Activated T-cell treated with anti-CD3 and anti-CD28 coated beads, Interleukin-2, amount 50 U/mL, for 4 hours (primary cell): ENCODE measurements at regions not wholly inside any gene's neighbourhood (a gene's known extent, or its start where the extent isn't known, plus 50 kb on each side); places are given as distances from the start of the nearest gene placed in this dataset.

ENCODE experiments used
- ATAC-seq, 2 donors: fragments of 200-7000 bp; cut with Tn5 transposase; one replicate each; pipeline ENCODE4 v1.10.0; 2021
- DNase-seq: peaks from one replicate; pipeline ENCODE4 v3.0.0-alpha.2; 2020
- H3K27me3 Mint-ChIP-seq: one replicate; pipeline ENCODE4 v1.8.0; 2021; ENCODE audit warnings: low read depth, mixed read lengths
- H3K36me3 Mint-ChIP-seq: one replicate; pipeline ENCODE4 v1.8.0; 2022; ENCODE audit warnings: mixed read lengths; ENCODE audit not compliant: insufficient read depth
- H3K4me1 Mint-ChIP-seq: one replicate; pipeline ENCODE4 v1.8.0; 2021; ENCODE audit warnings: low read depth, mixed read lengths
- H3K4me3 Mint-ChIP-seq: one replicate; pipeline ENCODE4 v1.8.0; 2021; ENCODE audit warnings: mild to moderate bottlenecking, moderate library complexity, mixed read lengths
- H3K9me3 Mint-ChIP-seq: one replicate; pipeline ENCODE4 v1.8.0; 2021; ENCODE audit warnings: mixed read lengths

- ATAC-seq = no peak
- no peaks in the 10 kb centered on the region for H3K36me3 Mint-ChIP-seq
- no peaks in the 10 kb centered on the region for H3K4me1 Mint-ChIP-seq
- H3K9me3 Mint-ChIP-seq = peaks cover 24% of the 10 kb centered on the region
- H3K4me3 Mint-ChIP-seq = no peak overlapping the region
- H3K27me3 Mint-ChIP-seq = peaks cover 8% of the 10 kb centered on the region
- DNase-seq = no peak
These were observed 139.9 kb upstream of the ZNF438 start for GRCh38 chr10:31171402-31172083.

- peaks cover 20% of the 10 kb centered on the region for H3K9me3 Mint-ChIP-seq
- ATAC-seq = no peak
- no peaks in the 10 kb centered on the region for H3K4me1 Mint-ChIP-seq
- H3K36me3 Mint-ChIP-seq = no peaks in the 10 kb centered on the region
- peaks cover 4% of the 10 kb centered on the region for H3K27me3 Mint-ChIP-seq
- DNase-seq = no peak
- no peak overlapping the region for H3K4me3 Mint-ChIP-seq
These were observed 141.3 kb upstream of the ZNF438 start for GRCh38 chr10:31172925-31173324.

- H3K36me3 Mint-ChIP-seq = no peaks in the 10 kb centered on the region
These were observed 142.1 kb upstream of the ZNF438 start for GRCh38 chr10:31173752-31174151.

GRCh38 chr10:31179091-31179680 lies 139.8 kb upstream of the ZEB1 start:
- H3K4me1 Mint-ChIP-seq = no peaks in the 10 kb centered on the region
- no peak for ATAC-seq
- H3K27me3 Mint-ChIP-seq = peaks cover 4% of the 10 kb centered on the region

More at GRCh38 chr10:31173752-31174151, 142.1 kb upstream of the ZNF438 start:
- Mint-ChIP-seq H3K27me3 (peaks cover 4% of the 10 kb centered on the region), H3K9me3 (peaks cover 20% of the 10 kb centered on the region), H3K4me3 (no peak overlapping the region), H3K4me1 (no peaks in the 10 kb centered on the region)
- no peak for DNase-seq
- ATAC-seq = no peak

GRCh38 chr10:31186225-31187000 lies 132.6 kb upstream of the ZEB1 start:
- H3K36me3 Mint-ChIP-seq = no peaks in the 10 kb centered on the region
- peaks cover 1% of the 10 kb centered on the region for H3K4me1 Mint-ChIP-seq
- ATAC-seq = no peak
- no peaks in the 10 kb centered on the region for H3K9me3 Mint-ChIP-seq
- H3K4me3 Mint-ChIP-seq = no peak overlapping the region
- H3K27me3 Mint-ChIP-seq = no peaks in the 10 kb centered on the region
- DNase-seq = no peak

More at GRCh38 chr10:31179091-31179680, 139.8 kb upstream of the ZEB1 start:
- Mint-ChIP-seq H3K9me3 (peaks cover 8% of the 10 kb centered on the region), H3K4me3 (no peak overlapping the region), H3K36me3 (no peaks in the 10 kb centered on the region)
- no peak for DNase-seq

- H3K9me3 Mint-ChIP-seq = no peaks in the 10 kb centered on the region
- no peaks in the 10 kb centered on the region for H3K36me3 Mint-ChIP-seq
- peaks cover 1% of the 10 kb centered on the region for H3K4me1 Mint-ChIP-seq
- H3K4me3 Mint-ChIP-seq = no peak overlapping the region
- no peaks in the 10 kb centered on the region for H3K27me3 Mint-ChIP-seq
- DNase-seq (no peak), ATAC-seq (no peak)
These were observed 131.8 kb upstream of the ZEB1 start for GRCh38 chr10:31187182-31187581.

- no peak for DNase-seq
- Mint-ChIP-seq H3K36me3 (no peaks in the 10 kb centered on the region), H3K4me3 (no peak overlapping the region), H3K27me3 (peaks cover under 1% of the 10 kb centered on the region), H3K4me1 (peaks cover 1% of the 10 kb centered on the region), H3K9me3 (no peaks in the 10 kb centered on the region)
- no peak for ATAC-seq
These were observed 131.3 kb upstream of the ZEB1 start for GRCh38 chr10:31187607-31188210.

- no peak overlapping the region for H3K4me3 Mint-ChIP-seq
- no peak for ATAC-seq
- H3K27me3 Mint-ChIP-seq = peaks cover 5% of the 10 kb centered on the region
- peaks cover 1% of the 10 kb centered on the region for H3K4me1 Mint-ChIP-seq
- H3K9me3 Mint-ChIP-seq = no peaks in the 10 kb centered on the region
- H3K36me3 Mint-ChIP-seq = no peaks in the 10 kb centered on the region
- no peak for DNase-seq
These were observed 130.1 kb upstream of the ZEB1 start for GRCh38 chr10:31188792-31189406.

GRCh38 chr10:31190488-31190887 lies 128.5 kb upstream of the ZEB1 start:
- no peak overlapping the region for H3K4me3 Mint-ChIP-seq
- ATAC-seq (no peak), DNase-seq (no peak)
- H3K36me3 Mint-ChIP-seq = no peaks in the 10 kb centered on the region
- H3K4me1 Mint-ChIP-seq = peaks cover 1% of the 10 kb centered on the region
- no peaks in the 10 kb centered on the region for H3K9me3 Mint-ChIP-seq
- peaks cover 5% of the 10 kb centered on the region for H3K27me3 Mint-ChIP-seq

GRCh38 chr10:31192475-31192874 lies 126.5 kb upstream of the ZEB1 start:
- no peak overlapping the region for H3K4me3 Mint-ChIP-seq
- no peak for ATAC-seq
- H3K4me1 Mint-ChIP-seq = peaks cover 1% of the 10 kb centered on the region
- no peaks in the 10 kb centered on the region for H3K36me3 Mint-ChIP-seq
- no peaks in the 10 kb centered on the region for H3K9me3 Mint-ChIP-seq
- no peak for DNase-seq
- peaks cover 5% of the 10 kb centered on the region for H3K27me3 Mint-ChIP-seq

- Mint-ChIP-seq H3K27me3 (peaks cover 5% of the 10 kb centered on the region), H3K36me3 (no peaks in the 10 kb centered on the region), H3K4me1 (no peaks in the 10 kb centered on the region), H3K4me3 (no peak overlapping the region), H3K9me3 (no peaks in the 10 kb centered on the region)
- DNase-seq (no peak), ATAC-seq (no peak)
These were observed 124.0 kb upstream of the ZEB1 start for GRCh38 chr10:31194986-31195385.

GRCh38 chr10:31197886-31198285 lies 121.1 kb upstream of the ZEB1 start:
- ATAC-seq (no peak), DNase-seq (no peak)
- no peaks in the 10 kb centered on the region for H3K4me1 Mint-ChIP-seq
- H3K4me3 Mint-ChIP-seq = no peak overlapping the region
- H3K9me3 Mint-ChIP-seq = no peaks in the 10 kb centered on the region
- H3K27me3 Mint-ChIP-seq = peaks cover 2% of the 10 kb centered on the region
- H3K36me3 Mint-ChIP-seq = no peaks in the 10 kb centered on the region

GRCh38 chr10:31204090-31204489 lies 114.9 kb upstream of the ZEB1 start:
- no peak for ATAC-seq
- Mint-ChIP-seq H3K4me3 (no peak overlapping the region), H3K9me3 (no peaks in the 10 kb centered on the region)

GRCh38 chr10:31207636-31208035 lies 111.4 kb upstream of the ZEB1 start:
- H3K27me3 Mint-ChIP-seq = no peaks in the 10 kb centered on the region
- no peaks in the 10 kb centered on the region for H3K9me3 Mint-ChIP-seq
- no peaks in the 10 kb centered on the region for H3K4me1 Mint-ChIP-seq
- DNase-seq (no peak), ATAC-seq (no peak)
- H3K4me3 Mint-ChIP-seq = no peak overlapping the region
- no peaks in the 10 kb centered on the region for H3K36me3 Mint-ChIP-seq

More at GRCh38 chr10:31204090-31204489, 114.9 kb upstream of the ZEB1 start:
- H3K36me3 Mint-ChIP-seq = no peaks in the 10 kb centered on the region
- H3K4me1 Mint-ChIP-seq = no peaks in the 10 kb centered on the region
- no peak for DNase-seq
- no peaks in the 10 kb centered on the region for H3K27me3 Mint-ChIP-seq
